GM12878 (cell line): ENCODE measurements at regions not wholly inside any gene's neighbourhood (a gene's known extent, or its start where the extent isn't known, plus 50 kb on each side); places are given as distances from the start of the nearest gene placed in this dataset.

Source experiments
- ATAC-seq: fragments of 200-7000 bp; cut with Tn5 transposase; 3 replicates; pipeline ENCODE4 v1.9.1; 2020; ENCODE audit warnings: mild to moderate bottlenecking, moderate library complexity
- BruUV-seq: library from RNA; stranded (reverse); fragments of 400-500 nt; replicated peaks from 2 replicates; lab custom pipeline; 2021; lab: Mats Ljungman, UMichigan
- CTCF ChIA-PET: fragments of 300-600 bp; sonication (Branson Sonifier 250); formaldehyde crosslinking; extraction: SDS; loops from one replicate; lab custom pipeline; 2021; ENCODE audit warnings: inconsistent platforms; lab: Yijun Ruan, JAX
- POLR2A ChIA-PET: fragments of 350-600 bp; formaldehyde crosslinking; extraction: SDS; loops from one replicate; lab custom pipeline; 2021; ENCODE audit warnings: inconsistent platforms; lab: Charles Lee
- RAD21 ChIA-PET: fragments of 300-600 bp; sonication (Branson Sonifier 250); formaldehyde crosslinking; loops from one replicate; lab custom pipeline; 2023; ENCODE audit warnings: antibody characterized with exemption; ENCODE audit not compliant: unreplicated experiment; lab: Charles Lee
- SMC1A ChIA-PET: fragments of 300-600 bp; sonication (Branson Sonifier 250); formaldehyde crosslinking; loops from one replicate; lab custom pipeline; 2023; ENCODE audit not compliant: unreplicated experiment, uncharacterized antibody; lab: Charles Lee
- DNase-seq: peaks from one replicate; pipeline ENCODE4 v3.0.0-alpha.2; 2011; ENCODE audit warnings: low read depth, low spot score
- FAIRE-seq: peaks from 3 replicates; lab custom pipeline; 2011; peaks lifted over from hg19 to GRCh38; lab: Jason Lieb, UNC
- H2AFZ ChIP-seq: 2 replicates; pipeline ENCODE4 v1.6.0; 2011; ENCODE audit warnings: low read depth, low read length, control low read depth; ENCODE audit not compliant: control insufficient read depth
- H3K27ac ChIP-seq: 2 replicates; pipeline ENCODE4 v1.5.1; 2011; ENCODE audit warnings: control low read depth; ENCODE audit not compliant: control insufficient read depth, insufficient read depth
- H3K27me3 ChIP-seq, 2 experiments: replicated peaks in 1 of 2; 2 replicates each; pipeline versions ENCODE4 v1.6.0 to v1.6.1; 2011; ENCODE audit warnings: low read length in 1 of 2; ENCODE audit not compliant: control insufficient read depth in 2 of 2, insufficient read depth in 2 of 2
- H3K36me3 ChIP-seq, 2 experiments: 2 replicates each; pipeline ENCODE4 v1.5.1; 2011; ENCODE audit warnings: low read length in 1 of 2; ENCODE audit not compliant: control insufficient read depth in 2 of 2, insufficient read depth in 2 of 2
- H3K4me1 ChIP-seq: 2 replicates; pipeline ENCODE4 v1.6.1; 2011; ENCODE audit warnings: mild to moderate bottlenecking, low read length, moderate library complexity, mixed read lengths; ENCODE audit not compliant: control insufficient read depth, insufficient read depth
- H3K4me2 ChIP-seq: 2 replicates; pipeline ENCODE4 v1.6.0; 2011; ENCODE audit warnings: control low read depth; ENCODE audit not compliant: control insufficient read depth, insufficient read depth
- H3K4me3 ChIP-seq: fragments of 200-600 bp; sonication (generic); 2 replicates; pipeline ENCODE4 v1.5.1; 2016
- H3K79me2 ChIP-seq: 2 replicates; pipeline ENCODE4 v1.6.0; 2011; ENCODE audit warnings: low read length; ENCODE audit not compliant: control insufficient read depth, insufficient read depth
- H3K9ac ChIP-seq: 2 replicates; pipeline ENCODE4 v1.8.0; 2011; ENCODE audit warnings: low read length, control low read depth, mixed read lengths; ENCODE audit not compliant: control insufficient read depth, insufficient read depth
- H3K9me3 ChIP-seq: replicated peaks from 3 replicates; pipeline ENCODE4 v1.5.1; 2011; ENCODE audit warnings: mild to moderate bottlenecking, low read length; ENCODE audit not compliant: control insufficient read depth, insufficient read depth
- H4K20me1 ChIP-seq: 2 replicates; pipeline ENCODE4 v1.6.0; 2011; ENCODE audit not compliant: control insufficient read depth, insufficient read depth
- CHD2 ChIP-seq: IDR thresholded peaks from 2 replicates; pipeline ENCODE4 v1.6.1; 2011; ENCODE audit warnings: low read depth, low read length, improper control_type of control experiment, borderline replicate concordance
- CHD4 ChIP-seq: fragments of 200-600 bp; sonication (generic); IDR thresholded peaks from 2 replicates; pipeline ENCODE4 v1.6.1; 2016; ENCODE audit warnings: mild to moderate bottlenecking
- EP300 ChIP-seq, 2 experiments: fragments of 150-350 bp in 1 of 2; IDR thresholded peaks; 2 replicates each; pipeline ENCODE4 v1.6.1; 2011 to 2012; ENCODE audit warnings: low read depth in 2 of 2, low read length in 2 of 2, borderline replicate concordance in 1 of 2, improper control_type of control experiment in 1 of 2, inconsistent platforms in 1 of 2; ENCODE audit not compliant: control insufficient read depth in 1 of 2
- FOXK2 ChIP-seq: fragments of 450-650 bp; IDR thresholded peaks from 2 replicates; pipeline ENCODE4 v1.6.1; 2017; ENCODE audit warnings: mild to moderate bottlenecking, moderate library complexity
- IKZF1 ChIP-seq: fragments of 450-650 bp; conservative IDR thresholded peaks from 2 replicates; pipeline ENCODE4 v1.6.1; 2017; ENCODE audit warnings: antibody characterized with exemption, mild to moderate bottlenecking
- KAT2A ChIP-seq: conservative IDR thresholded peaks from 2 replicates; pipeline ENCODE4 v1.6.1; 2011; ENCODE audit warnings: low read depth, low read length; ENCODE audit not compliant: control insufficient read depth
- NRF1 ChIP-seq: conservative IDR thresholded peaks from 2 replicates; pipeline ENCODE4 v1.6.1; 2011; ENCODE audit warnings: mild to moderate bottlenecking, low read depth, low read length, improper control_type of control experiment
- PML ChIP-seq: IDR thresholded peaks from 2 replicates; pipeline ENCODE4 v1.6.1; 2012; ENCODE audit warnings: low read length, inconsistent platforms
- RAD51 ChIP-seq: fragments of 450-650 bp; IDR thresholded peaks from 2 replicates; pipeline ENCODE4 v1.6.1; 2016; ENCODE audit warnings: moderate library complexity, mild to moderate bottlenecking, inconsistent platforms
- WGBS: methylation state at CpG from one replicate; pipeline ENCODE4 v1.1.6; 2016; ENCODE audit warnings: low lambda C conversion rate; ENCODE audit not compliant: insufficient replicate concordance, insufficient coverage; ENCODE audit errors: missing lambda C conversion rate; 5-methylcytosine and 5-hydroxymethylcytosine counted together
- in situ Hi-C: fragments of 300-500 bp; cut with MboI; formaldehyde crosslinking; loops from 9 replicates; pipeline ENCODE4 v1.14.3; 2018; ENCODE audit warnings: mixed read lengths
- intact Hi-C: fragments of 100-400 bp; cut with micrococcal nuclease; formaldehyde crosslinking; loops from one replicate; pipeline ENCODE4 v1.14.2; 2022; ENCODE audit not compliant: unreplicated experiment

DNA sequence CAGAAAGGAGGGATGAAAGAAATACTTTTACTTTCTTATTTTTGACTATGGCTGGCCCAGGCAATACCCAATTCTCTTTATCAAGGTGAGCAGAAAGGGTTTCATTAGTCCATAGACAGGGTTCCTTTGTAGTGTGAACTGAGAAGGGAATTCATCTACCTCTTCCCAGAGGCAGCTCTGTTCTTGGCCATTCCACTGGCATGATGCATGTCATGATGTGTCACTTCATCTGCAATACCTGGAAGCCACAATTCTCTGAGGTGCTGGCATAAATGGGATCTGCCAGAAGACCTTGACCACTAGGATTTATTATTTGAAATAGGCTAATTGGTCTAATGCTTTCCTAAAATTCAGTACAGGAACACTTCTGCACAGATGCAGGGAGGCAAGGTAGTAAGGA, 542.8 kb downstream of the RFC3 start:
- Histone ChIP-seq H3K9ac (no peak overlapping the region), H3K4me3 (no peak overlapping the region), H3K27ac (no peak overlapping the region), H3K36me3 (no peaks in the 10 kb centered on the region), H3K4me2 (no peak overlapping the region), H3K4me1 (no peaks in the 10 kb centered on the region), H4K20me1 (no peaks in the 10 kb centered on the region), H3K27me3 (no peaks in the 10 kb centered on the region), H3K9me3 (no peaks in the 10 kb centered on the region), H3K79me2 (no peaks in the 10 kb centered on the region), H2AFZ (no peak overlapping the region)
- FAIRE-seq (no peak), DNase-seq (no peak), ATAC-seq (no peak)
- ChIA-PET RAD21 (no interaction called here), SMC1A (no interaction called here), POLR2A (no interaction called here), CTCF (no interaction called here)
- TF ChIP-seq IKZF1 (no peak), KAT2A (no peak), RAD51 (no peak), FOXK2 (no peak)
- in situ Hi-C loops (no loop called here), intact Hi-C loops (no loop called here)
- BruUV-seq = no TSS peak

DNA sequence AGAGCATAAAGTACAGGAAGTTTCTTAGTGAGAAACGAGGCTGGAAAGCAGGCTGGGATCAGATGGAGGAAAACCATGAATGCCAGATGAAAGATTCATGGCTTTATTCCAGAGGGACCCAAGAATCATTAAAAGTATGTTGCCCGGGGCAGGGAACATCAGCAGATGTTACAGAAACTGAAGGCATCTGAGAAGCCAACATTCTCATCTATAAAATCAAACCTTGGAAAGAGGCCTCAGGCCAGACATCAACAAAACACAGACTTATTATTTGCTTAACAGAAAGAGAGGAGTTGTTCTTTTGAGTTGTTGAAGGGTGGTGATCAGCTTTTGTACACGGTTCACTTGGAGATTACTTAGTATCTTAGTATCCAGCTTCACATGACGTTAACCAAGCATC, 543.6 kb downstream of the RFC3 start:
- ATAC-seq (no peak), DNase-seq (no peak), FAIRE-seq (no peak)
- Histone ChIP-seq H3K4me2 (no peak overlapping the region), H4K20me1 (no peaks in the 10 kb centered on the region), H3K27me3 (no peaks in the 10 kb centered on the region), H3K4me3 (no peak overlapping the region), H2AFZ (no peak overlapping the region), H3K9ac (no peak overlapping the region), H3K9me3 (no peaks in the 10 kb centered on the region), H3K4me1 (no peaks in the 10 kb centered on the region), H3K79me2 (no peaks in the 10 kb centered on the region), H3K27ac (no peak overlapping the region), H3K36me3 (no peaks in the 10 kb centered on the region)
- no TSS peak for BruUV-seq
- SMC1A ChIA-PET = no interaction called here
- POLR2A ChIA-PET = no interaction called here
- in situ Hi-C loops (no loop called here), intact Hi-C loops (no loop called here)
- CTCF ChIA-PET = no interaction called here
- WGBS = 13% methylated on average over 4 of the region's 4 CpGs
- RAD21 ChIA-PET = no interaction called here
- TF ChIP-seq NRF1 (no peak), EP300 (IDR thresholded peaks at IDR 0.05; ENCODE audit: borderline replicate concordance in 1 of 2, control insufficient read depth in 1 of 2, low read depth in 2 of 2, low read length in 2 of 2) (no peak), PML (no peak), CHD2 (no peak), CHD4 (no peak)
